ENCODE measurements at regions not wholly inside any gene's neighbourhood (a gene's known extent, or its start where the extent isn't known, plus 50 kb on each side); places are given as distances from the start of the nearest gene placed in this dataset.

DNA sequence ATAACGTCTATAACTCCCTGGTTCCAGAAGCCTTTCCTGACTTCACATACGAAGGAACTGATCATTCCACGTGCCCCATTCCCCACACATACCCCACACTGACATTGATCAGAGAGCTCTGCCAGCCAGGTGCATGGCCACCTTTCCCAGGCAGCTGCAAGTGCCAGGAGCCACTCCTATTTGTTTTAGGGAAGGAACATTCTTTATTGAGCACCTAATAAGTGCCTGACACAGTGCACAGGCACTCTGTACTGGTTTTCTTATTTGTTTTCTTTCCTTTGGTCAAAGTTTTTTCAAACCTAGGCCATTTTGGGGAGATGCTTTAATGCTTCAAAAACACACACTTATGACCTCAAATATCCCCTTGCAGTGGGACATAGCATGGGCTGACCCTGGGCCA, 50.0 kb downstream of the PITPNM2 start:
- DNase-seq = no peak

DNA sequence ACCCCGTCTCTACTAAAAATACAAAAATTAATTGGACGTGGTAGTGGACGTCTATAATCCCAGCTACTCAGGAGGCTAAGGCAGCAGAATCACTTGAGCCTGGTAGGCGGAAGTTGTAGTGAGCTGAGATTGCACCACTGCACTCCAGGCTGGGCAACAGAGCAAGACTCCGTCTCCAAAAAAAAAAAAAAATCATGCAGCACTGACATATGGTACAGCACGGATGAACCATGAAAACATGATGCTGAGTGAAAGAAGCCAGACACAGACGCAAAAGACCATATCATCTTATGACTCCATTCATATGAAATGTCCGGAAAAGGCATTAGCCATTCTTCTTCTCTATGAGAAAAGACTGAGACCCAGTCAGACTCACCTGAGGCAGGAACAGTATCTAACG, 50.4 kb downstream of the PITPNM2 start:
- DNase-seq = no peak

DNA sequence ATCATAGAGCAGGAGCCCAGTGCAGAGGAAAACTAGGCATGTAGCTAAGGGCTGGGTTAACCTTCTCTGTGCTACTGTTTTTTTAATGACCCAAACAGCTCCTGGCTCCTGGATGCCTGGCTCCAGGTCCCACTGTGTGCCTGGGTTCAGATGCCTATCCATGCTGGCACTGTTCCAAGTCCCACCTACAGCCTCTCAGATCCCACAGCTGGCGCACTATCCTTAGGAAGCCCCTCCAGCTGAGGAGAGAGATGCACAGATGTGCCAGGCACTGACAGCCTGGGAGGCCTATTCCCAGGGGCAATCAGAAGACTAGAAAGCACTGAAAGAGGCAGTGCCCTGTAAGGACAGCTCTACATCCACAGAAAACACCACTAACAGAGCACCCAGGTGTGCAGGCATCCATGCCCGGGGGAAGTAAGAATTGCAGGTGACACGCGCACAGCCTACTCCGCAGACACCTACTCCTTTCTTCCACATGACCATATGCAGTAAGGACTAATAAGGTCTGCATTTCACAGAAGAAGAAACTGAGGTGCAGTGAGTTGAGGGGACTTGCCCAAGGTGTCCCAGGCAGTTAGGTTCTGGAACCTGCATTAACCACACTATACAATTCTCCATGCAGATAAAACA, 51.2 kb downstream of the PITPNM2 start:
- DNase-seq = no peak

DNA sequence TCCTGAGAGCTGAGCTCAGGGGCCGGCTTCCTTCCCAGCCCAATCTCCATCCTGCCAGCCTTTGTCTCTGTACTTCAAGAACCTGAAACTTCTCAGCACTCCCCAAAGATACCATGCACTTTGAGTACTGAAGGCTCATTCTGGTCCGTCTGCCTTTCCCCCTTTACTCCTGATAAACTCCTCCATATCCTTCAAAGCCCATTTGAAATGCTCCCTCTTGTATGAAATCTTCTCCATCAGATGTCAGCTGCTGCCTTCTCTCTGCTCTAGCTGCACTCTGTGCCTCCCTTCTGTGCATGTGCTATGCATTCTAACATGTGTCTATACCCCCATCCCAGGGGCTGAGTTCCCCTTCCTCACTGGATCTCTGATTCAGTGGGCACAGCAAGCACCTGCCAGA, 52.1 kb downstream of the PITPNM2 start:
- DNase-seq = no peak

DNA sequence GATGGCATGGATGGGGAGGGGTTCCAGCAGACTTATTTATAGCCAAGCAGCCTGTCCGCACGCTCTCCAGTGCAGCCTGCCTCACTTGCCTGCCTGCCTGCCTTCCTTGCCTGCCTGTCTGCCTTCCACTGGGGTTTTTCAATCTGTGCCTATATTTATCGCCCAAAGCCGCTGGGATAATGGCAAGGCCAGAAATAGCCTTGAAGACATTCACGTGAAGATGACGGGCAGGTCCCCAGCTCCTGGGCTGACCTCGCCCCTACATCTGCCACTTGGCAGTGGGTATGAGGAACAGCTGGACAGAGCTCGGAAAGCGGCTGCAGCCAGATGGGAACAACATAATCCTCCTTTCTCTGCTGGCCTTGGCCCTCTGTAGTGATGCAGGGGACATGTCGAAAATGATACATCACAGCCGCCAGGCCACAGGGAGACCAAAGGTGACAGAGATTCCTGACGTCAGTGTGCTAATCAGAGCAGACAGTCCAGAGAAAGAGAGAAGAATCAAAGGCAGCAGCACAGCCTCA, 53.3 kb downstream of the PITPNM2 start:
- no peak for DNase-seq

DNA sequence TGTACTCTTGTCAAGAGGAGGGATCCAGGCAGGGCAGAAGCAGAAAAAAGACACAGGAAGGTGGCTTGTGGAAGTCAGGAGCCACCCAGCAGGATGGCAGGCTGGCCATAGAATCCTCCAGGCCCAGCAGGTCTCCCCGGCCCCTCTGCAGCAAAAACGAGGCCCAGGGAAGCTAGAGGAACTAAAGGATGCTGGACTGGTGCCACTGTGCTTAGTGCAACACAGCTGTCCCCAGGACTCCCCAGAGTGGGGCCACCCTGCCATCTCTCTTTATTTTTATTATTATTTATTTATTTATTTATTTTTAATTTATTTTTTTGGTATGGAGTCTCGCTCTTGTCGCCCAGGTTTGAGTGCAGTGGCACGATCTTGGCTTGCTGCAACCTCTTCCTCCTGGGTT, 54.1 kb downstream of the PITPNM2 start:
- DNase-seq = no peak

DNA sequence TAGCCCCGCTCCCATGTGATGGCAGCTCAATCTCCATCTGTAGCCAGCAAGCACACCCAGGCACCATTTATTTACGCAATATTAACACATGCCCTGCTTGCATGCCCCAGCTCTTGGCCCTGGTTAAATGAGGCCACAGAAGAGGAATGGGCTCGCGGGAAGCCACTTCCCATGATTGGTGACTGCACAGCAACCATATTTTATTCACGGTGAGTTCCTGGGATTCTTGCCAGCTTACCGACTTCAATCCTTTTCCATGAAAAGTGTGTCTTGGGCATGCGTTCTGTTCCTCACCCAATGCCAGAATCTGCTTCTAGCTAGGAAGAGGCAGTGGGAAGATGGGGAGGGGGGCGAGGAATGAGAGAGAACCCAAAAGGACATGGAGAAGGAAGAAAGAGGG, 54.7 kb downstream of the PITPNM2 start:
- DNase-seq = no peak

DNA sequence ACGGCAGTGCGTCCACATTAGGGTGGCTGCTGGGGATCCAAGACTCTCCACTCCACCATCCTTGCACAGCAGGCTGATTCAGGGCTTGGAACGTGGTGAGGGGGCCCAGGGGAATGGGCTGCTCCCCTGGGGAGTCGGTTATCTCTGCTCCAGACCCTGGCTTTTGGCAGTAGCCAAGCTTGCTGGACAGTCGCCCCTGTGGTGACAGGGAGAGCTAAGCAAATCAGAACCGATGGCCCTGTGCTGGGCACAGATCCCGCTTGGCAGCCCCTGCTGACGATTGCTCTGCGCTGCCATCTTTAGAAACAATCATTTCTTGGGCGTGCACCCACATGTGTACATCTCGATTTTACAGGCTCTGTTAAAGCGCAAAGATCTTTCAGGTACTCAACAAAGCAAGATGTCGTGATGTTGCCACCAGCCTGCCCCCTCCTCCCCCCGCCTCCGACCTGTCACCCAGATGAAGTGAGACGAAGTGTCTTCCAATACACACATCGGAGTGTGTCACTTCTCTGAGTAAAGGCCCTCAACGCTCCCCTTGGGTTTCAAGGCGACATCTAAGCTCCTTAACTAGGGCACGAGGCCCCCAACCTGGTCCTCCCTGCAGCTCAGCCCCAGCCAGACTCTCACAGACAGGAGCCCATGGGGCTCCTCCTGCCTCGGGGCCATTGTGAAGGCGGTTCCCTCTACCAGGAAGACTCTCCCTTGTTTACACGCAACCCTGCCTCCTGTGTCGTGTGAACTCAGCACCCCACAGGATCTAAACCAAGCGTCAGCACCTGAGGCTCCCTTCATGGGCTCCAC, 55.6 kb downstream of the PITPNM2 start:
- DNase-seq = no peak

DNA sequence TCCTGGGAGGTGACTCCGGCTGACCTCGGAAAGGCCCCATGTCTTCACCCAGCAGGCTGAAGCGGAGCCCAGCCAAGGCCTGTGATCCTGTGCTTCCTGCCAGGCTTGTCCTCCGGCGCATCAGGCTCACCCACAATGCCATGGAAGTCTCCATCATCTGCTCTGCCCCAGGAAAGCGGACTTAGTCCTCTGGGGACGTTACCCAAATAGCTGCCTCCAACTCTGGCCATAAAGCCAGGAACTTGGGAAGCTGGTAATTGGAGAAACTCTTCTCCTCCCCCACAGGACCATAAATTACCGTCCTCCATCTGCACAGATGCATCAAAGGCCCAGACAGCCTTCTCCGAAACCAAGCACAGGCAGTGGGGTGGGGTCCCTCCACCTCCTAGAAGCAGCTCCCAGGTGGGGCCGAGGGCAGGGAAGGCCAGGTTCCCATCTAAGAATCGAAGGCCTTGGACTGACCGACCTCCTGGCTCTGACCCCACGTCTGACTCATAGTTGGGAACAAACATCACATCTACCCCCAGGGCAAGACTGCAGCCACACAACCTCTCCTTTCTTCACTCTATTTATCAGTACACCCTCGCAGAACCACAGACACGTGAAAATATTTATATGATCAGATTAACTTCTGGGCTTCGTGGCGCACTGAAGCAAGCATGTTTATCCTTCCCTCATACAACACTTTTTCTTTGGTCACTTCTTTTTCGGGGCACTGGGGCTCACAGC, 56.4 kb downstream of the PITPNM2 start:
- no peak for DNase-seq

DNA sequence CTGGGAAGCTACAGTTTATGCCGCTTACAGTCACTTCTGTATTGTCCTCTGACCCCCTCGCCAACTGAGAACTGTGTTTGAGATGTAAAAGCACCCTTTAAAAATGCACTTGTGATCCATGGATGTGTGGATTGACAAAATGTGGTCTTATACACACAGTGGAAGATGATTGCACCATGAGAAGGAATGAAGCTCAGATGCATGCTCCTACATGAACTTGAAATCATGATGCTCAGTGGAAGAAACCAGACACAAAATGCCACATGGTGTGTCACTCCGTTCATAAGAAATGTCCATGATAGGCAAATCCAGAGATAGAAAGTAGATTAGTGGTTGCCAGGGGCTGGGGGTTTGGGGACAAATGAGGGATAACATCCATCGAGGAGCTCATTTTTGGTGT, 58.0 kb downstream of the PITPNM2 start:
- no peak for DNase-seq

DNA sequence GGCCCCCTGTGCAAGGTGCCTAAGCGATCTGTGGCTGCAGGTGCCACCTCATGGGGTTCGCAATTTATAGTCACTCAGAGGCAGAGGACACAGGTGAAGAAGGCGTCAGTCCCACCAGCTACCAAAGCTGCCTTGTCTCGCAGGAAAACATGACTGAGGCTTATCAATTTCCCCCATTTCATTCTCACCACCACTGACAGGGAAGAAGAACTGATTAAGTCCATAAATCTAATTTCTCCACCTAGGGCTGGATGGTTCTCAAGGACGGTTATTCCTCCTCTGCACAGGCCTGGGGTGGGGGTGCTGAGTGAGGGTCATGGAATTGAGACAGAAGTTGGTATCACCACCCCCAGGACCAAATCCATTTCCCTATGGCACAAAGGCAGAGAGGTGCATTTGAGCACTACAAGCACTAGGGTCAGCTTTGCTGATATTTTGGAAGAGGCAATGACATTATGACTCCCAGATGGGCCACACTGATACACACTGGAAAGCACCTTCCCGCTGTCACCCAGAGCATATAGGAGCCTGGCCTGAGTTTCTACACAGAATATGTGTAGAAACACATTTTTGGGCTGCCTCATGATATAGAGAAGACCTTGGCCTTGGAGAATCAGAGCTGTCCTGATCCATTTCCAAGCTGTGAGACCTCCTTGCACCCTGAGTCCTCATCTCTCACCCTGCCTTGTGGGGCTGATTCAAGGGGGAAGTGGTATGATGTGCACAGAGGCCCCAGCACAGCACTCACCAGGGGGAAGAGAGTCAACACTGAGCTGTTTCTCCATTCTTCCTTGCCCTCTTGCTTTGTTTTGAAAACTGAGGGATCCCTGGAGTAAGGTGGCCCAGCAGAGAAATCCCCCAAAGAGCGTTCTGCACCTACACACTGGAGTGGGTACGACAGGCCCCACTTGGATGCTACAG, 59.4 kb downstream of the PITPNM2 start:
- DNase-seq = peak; percentile 17 to 59 (median 52)

DNA sequence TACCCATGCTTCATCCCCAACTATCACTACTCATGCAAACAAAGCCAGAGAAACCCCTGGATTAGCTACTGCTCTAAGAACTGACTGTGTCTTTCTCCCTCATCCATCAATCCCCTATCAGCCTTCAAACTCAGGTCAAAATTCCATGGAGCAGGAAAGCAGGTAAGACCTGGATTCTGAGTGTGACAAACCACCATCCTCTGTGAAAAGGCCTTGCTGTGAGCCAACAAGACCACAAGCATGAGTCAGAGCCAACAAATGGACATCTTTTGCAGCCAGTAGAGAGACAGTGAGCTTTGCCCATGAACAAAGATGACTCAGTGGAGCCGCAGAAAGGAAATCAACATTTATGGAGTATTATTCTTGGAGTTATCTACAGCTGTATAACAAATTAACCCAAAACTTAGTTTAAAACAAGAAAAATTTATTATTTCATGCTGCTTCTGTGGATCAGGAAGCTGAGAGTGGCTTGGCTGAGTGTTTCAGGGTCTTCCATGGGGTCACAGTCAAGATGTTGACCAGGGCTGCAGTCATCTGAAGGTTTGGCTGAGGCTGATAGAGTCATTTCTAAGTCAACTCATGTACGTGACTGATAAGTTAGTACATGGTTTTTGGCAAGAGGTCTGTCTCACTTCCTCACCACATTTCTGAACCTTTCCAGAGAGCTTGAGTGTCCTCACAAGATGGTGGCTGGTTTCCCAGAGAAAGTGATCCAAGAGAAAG, 61.1 kb downstream of the PITPNM2 start:
- peak; percentile 43 to 79 (median 57) for DNase-seq

DNA sequence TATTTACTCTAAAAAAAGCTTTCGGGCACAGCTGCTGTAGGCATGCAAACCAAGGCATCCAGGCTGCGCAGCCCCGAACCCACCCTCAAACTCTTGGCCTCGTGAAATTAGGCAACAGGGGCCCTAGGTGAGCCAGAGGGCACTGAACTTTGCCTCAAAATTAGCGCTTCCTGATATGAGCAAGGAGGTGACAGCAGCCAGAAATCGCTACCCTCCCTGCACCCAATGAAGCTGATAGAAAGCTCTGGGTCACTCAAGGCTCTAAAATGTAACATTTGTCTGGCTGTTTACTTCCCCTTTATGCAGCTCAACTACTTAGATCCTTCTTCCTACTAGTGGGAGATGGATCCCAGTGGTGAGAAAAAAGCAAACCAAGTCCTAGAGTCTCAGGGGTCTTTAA, 61.8 kb downstream of the PITPNM2 start:
- DNase-seq = peak; percentile 63 to 83 (median 72)

DNA sequence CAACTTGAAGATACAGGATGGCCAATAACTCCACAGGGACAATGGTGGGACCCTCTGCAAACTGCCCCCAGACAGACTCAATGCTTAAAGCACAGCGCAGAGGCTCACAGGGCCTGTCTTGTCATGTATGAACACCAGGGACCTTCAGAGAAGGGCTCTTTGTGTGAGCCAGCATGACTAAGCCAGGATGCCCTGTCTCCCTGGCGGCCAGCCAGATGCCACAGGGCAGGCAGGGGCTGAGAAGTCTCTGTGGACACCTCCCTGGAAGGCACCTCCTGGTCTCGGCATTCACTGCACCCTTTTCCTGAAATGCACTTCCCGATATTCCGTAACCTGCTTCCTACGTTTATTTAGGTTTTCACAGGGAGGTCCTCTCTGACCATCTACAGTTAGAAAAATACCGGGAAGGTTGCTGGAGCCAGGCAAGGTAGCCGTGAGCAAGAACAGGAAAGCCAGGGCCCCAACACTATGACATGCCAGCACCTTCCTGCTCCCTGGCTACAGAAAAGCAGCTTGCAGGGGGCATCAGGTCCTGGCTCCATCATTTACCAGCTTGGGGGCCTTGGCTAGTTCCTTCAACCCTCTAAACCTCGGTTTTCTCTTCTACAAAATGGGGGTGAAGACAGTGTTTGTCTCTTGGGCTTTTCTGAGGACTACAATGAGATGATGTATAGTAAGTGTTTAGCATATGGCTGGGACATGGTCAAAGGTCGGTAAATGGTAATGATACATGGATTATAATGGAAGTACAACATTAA, 65.0 kb downstream of the PITPNM2 start:
- DNase-seq = peak; percentile 23 to 49 (median 36)

DNA sequence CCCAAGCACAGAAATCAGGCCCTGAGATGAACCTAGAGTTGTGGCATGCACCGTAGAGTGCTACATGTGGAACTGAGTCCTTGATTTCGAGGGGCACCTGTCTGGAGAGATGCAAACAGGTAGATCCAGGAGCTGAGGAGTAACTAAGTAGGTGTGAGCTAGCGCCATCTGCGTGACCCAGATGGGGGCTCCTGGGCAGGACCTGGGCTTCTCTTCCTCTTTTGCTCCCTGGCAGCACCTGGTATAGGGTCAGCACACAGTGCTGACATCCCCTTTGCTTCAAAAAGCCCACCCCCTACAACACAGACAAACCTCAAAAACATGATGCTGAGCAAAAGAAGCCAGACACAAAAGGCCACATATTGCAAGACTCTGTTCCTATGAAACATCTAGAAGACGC, 65.8 kb downstream of the PITPNM2 start:
- no peak for DNase-seq

DNA sequence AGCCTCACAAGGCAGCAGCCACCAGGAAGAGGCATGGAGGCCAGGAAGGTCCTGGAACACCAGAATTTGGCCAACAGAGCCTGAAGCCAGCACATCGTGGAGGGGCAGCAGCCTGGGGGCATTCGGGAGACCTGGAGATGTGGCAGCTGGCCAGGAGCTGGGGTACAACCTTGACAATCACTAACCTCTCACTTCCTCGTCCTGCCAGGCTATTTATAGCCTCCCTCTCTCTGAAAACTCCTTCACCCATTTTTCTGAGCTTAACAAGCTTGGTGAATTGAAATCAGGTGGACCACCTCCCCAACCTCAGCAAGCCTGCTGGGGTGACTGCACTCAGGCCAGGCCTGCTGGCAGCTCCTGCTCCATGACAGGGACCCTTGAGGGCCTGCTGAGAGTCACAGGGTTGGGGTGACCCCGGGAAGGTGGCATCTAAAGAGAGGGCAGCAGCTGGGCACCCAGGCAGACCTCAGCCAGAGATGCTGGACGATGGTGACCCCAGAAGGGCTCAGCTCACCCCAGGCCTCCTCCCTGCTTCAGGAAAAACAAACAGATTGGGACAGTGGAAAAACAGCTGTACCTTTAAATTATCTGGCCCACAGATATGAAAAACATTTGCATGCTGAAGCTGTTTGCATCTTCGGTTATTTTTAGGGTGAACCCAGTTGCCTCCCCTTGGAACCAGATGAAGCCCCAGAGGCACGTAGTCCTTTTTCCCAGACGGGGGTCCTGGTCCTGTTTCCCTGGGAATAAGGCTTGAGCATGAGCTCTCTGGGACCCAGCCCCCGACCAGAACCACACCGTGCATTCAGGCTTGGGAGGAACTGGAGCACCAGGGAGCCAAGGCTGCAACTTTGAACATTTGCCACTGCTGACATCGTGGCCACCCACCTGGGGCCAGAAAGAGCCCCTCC, 67.0 kb downstream of the PITPNM2 start:
- no peak for DNase-seq

DNA sequence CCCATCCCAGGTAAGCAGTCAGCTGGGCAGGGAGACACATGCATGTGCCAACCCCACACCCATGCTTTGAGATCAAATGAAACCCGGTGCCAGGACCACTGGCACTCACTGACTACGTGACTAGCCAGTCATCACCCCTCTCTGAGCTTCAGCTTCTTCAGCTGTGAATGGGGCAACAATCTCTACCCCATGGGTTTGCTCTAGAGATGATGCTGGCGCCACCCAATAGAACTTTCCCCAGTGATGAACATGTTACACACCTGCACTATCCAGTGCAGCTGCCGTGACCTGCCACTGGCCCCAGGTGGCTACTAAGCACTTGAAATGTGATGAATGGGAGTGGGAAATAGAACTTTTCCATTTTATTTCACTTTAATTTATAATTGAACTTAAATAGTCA, 70.3 kb downstream of the PITPNM2 start:
- DNase-seq = no peak

DNA sequence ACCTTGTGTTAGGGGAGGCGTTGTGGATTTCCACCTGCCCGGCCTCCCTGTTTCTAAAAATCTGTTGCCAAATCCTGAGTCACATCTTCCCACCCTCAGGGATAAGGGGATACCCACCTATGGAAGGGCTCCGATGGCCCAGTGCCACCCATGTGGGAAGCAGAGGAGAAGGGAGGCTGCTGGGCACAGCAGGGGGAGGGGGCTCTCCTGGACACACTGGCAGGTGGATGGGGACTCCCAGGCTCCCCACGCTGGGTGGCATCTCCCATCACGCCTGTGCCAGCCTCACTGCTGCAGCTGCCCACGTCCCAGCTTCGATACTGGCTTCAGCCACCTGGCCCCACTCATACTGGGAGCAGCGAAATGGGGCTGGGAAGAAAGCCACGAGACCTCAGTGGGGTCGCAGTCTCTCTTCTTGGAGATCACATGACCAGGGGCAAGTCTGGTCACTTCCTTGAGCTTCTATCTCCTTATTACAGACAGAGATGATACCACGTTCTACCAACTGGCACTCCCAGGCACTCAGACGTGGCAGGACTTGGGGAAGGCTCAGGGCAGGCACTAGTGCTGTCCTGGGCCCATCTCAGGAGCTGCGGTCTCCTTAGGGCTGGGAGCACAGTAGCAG, 72.2 kb downstream of the PITPNM2 start:
- DNase-seq = no peak

DNA sequence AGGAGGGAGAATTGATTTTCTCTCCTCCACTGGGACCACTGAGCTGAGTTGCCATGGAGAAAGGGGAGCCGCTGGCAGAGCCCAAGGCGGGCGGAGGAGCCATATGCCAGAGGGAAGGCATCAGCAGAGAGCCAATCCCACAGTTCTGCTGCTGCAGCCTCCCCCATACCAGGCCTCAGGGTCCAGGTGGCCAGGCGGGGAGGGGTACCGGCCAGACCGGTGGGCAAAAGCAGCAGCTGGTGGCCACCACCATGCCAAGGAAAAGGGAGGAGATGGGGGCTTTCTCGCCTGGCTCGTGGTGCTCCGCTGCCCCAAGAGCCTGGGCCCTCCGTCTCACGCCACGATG, 72.8 kb downstream of the PITPNM2 start:
- no peak for DNase-seq

Measured in suppressor macrophage (primary cell).